ENCODE measurements at regions not wholly inside any gene's neighbourhood (a gene's known extent, or its start where the extent isn't known, plus 50 kb on each side); places are given as distances from the start of the nearest gene placed in this dataset.

GRCh38 chr17:36869856-36870719 is 67.2 kb upstream of the LHX1 start:
- DNase-seq (ENCODE audit: low spot score): no peak
- TF ChIP-seq CTCF (conservative IDR thresholded peaks at IDR 0.05; ENCODE audit: low read depth): no peak
- H3K27ac ChIP-seq: no peak overlapping the region
- ChIA-PET POLR2A (ENCODE audit: low non-redundant PET) (no interaction called here), CTCF (no interaction called here)

- TF ChIP-seq CTCF (conservative IDR thresholded peaks at IDR 0.05; ENCODE audit: low read depth): no peak
- ChIA-PET CTCF (no interaction called here), POLR2A (ENCODE audit: low non-redundant PET) (no interaction called here)
- H3K27ac ChIP-seq: no peak overlapping the region
- no peak for DNase-seq (ENCODE audit: low spot score)
Measured at GRCh38 chr17:36870720-36870999, 66.6 kb upstream of the LHX1 start.

- POLR2A ChIA-PET (ENCODE audit: low non-redundant PET): no interaction called here
- no peak overlapping the region for H3K27ac ChIP-seq
- no peak for DNase-seq (ENCODE audit: low spot score)
- CTCF ChIA-PET: no interaction called here
- TF ChIP-seq CTCF (conservative IDR thresholded peaks at IDR 0.05; ENCODE audit: low read depth): no peak
Measured at GRCh38 chr17:36875698-36876293, 61.5 kb upstream of the LHX1 start.

GRCh38 chr17:36876966-36877365 is 60.3 kb upstream of the LHX1 start:
- no peak overlapping the region for H3K27ac ChIP-seq
- ChIA-PET CTCF (interaction anchor here (0.6 to 0.7 kb wide), 2 partner anchors 11 to 774 kb away, joined by 3 to 4 read pairs; no protein-coding TSS in a partner anchor), POLR2A (ENCODE audit: low non-redundant PET) (no interaction called here)
- TF ChIP-seq CTCF (conservative IDR thresholded peaks at IDR 0.05; ENCODE audit: low read depth): no peak
- no peak for DNase-seq (ENCODE audit: low spot score)

- CTCF ChIA-PET: interaction anchor here (0.6 kb wide), 1 partner anchor 12 kb away, joined by 4 read pairs; no protein-coding TSS in a partner anchor
- no peak overlapping the region for H3K27ac ChIP-seq
- POLR2A ChIA-PET (ENCODE audit: low non-redundant PET): no interaction called here
- no peak for TF ChIP-seq CTCF (conservative IDR thresholded peaks at IDR 0.05; ENCODE audit: low read depth)
- no peak for DNase-seq (ENCODE audit: low spot score)
Measured at GRCh38 chr17:36877771-36878170, 59.5 kb upstream of the LHX1 start.

GRCh38 chr17:36878216-36878615 is 59.1 kb upstream of the LHX1 start:
- no peak for DNase-seq (ENCODE audit: low spot score)
- no peak overlapping the region for H3K27ac ChIP-seq
- ChIA-PET CTCF (no interaction called here), POLR2A (ENCODE audit: low non-redundant PET) (no interaction called here)
- TF ChIP-seq CTCF (conservative IDR thresholded peaks at IDR 0.05; ENCODE audit: low read depth): no peak

Measured in RWPE1 (cell line).